ENCODE measurements at regions not wholly inside any gene's neighbourhood (a gene's known extent, or its start where the extent isn't known, plus 50 kb on each side); places are given as distances from the start of the nearest gene placed in this dataset.

DNA sequence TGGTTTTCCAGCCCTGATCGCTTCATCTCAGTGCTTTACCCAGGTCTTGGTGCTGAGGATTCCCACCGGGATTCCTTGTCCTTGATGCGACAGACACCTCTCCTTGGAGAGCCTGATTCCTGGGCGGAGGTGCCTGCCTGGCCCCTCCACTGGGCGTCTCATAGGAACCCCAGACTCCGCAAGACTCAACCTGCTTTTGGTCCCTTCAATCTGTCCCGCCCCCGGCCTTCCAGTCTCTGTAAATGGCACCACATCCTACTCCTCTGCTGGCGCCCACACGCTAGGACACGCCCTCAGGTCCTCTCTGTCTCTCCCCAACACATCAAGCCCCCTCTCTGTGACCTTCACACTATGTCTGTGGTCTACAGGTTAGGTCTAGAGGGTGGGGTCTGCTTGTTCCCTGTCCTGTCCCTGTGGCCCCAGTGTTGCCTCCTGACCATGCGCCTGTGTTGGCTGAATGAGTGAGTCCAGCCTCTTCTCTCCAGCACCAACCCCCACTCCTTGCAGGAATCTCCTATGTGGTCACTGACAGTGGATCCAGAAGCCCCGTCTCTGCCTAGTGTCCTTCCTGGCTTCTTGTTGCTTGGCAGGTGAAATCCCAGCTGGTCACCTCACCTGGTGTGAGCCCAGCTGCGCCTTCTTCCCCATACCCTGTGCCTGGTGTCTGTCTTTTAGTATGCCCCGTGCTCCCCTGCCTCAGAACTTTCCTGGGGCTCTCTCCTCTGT is 119.7 kb upstream of the C1orf174 start:
- DNase-seq (ENCODE audit: low read depth, low spot score) = no peak
- no peak overlapping the region for H3K9ac ChIP-seq (replicated peaks; ENCODE audit: extremely low read depth, insufficient read depth, low read length)
- intact Hi-C loops (cut with micrococcal nuclease) (no loop called here), dilution Hi-C loops (cut with MboI; ENCODE audit: extremely low pct_ligation_motif_present, low sequenced_read_pairs) (no loop called here)
- ChIA-PET POLR2A (no interaction called here), CTCF (no interaction called here)
- TF ChIP-seq FOS (IDR thresholded peaks at IDR 0.05; ENCODE audit: borderline replicate concordance, insufficient read depth, low read length) (no peak), GATA2 (IDR thresholded peaks at IDR 0.05; ENCODE audit: insufficient read depth, insufficient read length, low read depth, low read length) (no peak), POLR2A (IDR thresholded peaks at IDR 0.05; ENCODE audit: low read depth, low read length) (no peak), EZH2 (IDR thresholded peaks at IDR 0.05; ENCODE audit: borderline replicate concordance, low read depth, low read length, severe bottlenecking) (no peak), POLR2AphosphoS5 (IDR thresholded peaks at IDR 0.05; ENCODE audit: insufficient read depth, low read depth, low read length) (no peak), MYC (IDR thresholded peaks at IDR 0.05; ENCODE audit: low read depth, low read length) (no peak), JUN (IDR thresholded peaks at IDR 0.05; ENCODE audit: borderline replicate concordance, insufficient read depth, insufficient read length, low read depth) (no peak)
- TF ChIP-seq, protein P1, sequence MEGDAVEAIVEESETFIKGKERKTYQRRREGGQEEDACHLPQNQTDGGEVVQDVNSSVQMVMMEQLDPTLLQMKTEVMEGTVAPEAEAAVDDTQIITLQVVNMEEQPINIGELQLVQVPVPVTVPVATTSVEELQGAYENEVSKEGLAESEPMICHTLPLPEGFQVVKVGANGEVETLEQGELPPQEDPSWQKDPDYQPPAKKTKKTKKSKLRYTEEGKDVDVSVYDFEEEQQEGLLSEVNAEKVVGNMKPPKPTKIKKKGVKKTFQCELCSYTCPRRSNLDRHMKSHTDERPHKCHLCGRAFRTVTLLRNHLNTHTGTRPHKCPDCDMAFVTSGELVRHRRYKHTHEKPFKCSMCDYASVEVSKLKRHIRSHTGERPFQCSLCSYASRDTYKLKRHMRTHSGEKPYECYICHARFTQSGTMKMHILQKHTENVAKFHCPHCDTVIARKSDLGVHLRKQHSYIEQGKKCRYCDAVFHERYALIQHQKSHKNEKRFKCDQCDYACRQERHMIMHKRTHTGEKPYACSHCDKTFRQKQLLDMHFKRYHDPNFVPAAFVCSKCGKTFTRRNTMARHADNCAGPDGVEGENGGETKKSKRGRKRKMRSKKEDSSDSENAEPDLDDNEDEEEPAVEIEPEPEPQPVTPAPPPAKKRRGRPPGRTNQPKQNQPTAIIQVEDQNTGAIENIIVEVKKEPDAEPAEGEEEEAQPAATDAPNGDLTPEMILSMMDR (IDR thresholded peaks at IDR 0.05; ENCODE audit: extremely low read depth in 1 of 2, insufficient read depth in 1 of 2, low read depth in 1 of 2, low read length in 2 of 2) = no peak
- TF ChIP-seq, protein P2, sequence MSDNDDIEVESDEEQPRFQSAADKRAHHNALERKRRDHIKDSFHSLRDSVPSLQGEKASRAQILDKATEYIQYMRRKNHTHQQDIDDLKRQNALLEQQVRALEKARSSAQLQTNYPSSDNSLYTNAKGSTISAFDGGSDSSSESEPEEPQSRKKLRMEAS (IDR thresholded peaks at IDR 0.05; ENCODE audit: insufficient read depth, insufficient read length) = no peak
- peaks cover 9% of the 10 kb centered on the region for H3K9me3 ChIP-seq (replicated peaks; ENCODE audit: control insufficient read depth, insufficient read depth, low read length)
- H3K36me3 ChIP-seq (ENCODE audit: control insufficient read depth in 2 of 2, extremely low read depth in 1 of 2, insufficient read depth in 2 of 2, low read length in 2 of 2) = no peaks in the 10 kb centered on the region
- FAIRE-seq = no peak
- no peaks in the 10 kb centered on the region for H3K4me1 ChIP-seq (ENCODE audit: control insufficient read depth, extremely low read depth, insufficient read depth, low read length)
- H4K20me1 ChIP-seq (replicated peaks; ENCODE audit: control insufficient read depth, extremely low read depth, insufficient read depth, low read length) = no peaks in the 10 kb centered on the region
- H3K4me3 ChIP-seq (replicated peaks in 1 of 3; ENCODE audit: insufficient read depth in 1 of 3, low read depth in 1 of 3, low read length in 3 of 3) = no peak overlapping the region
- H3K79me2 ChIP-seq (ENCODE audit: control insufficient read depth, insufficient read depth, low read length) = no peaks in the 10 kb centered on the region
- no peaks in the 10 kb centered on the region for H3K27me3 ChIP-seq (ENCODE audit: control insufficient read depth in 2 of 2, insufficient read depth in 2 of 2, low read length in 2 of 2)
- H3K27ac ChIP-seq (ENCODE audit: insufficient read depth, low read depth, low read length) = no peak overlapping the region
- no peak overlapping the region for H3K4me2 ChIP-seq (ENCODE audit: insufficient read depth, low read length)
- no TSS peak for BruUV-seq (replicated peaks)
- no peak overlapping the region for H2AFZ ChIP-seq (ENCODE audit: low read depth, low read length)
- no peaks in the 10 kb centered on the region for H3K9me1 ChIP-seq (replicated peaks; ENCODE audit: control insufficient read depth, extremely low read depth, insufficient read depth, low read length)
